Activated CD8-positive, alpha-beta T cell treated with anti-CD3 and anti-CD28 coated beads, Interleukin-2, amount 10 ng/mL, durations not matched to agents 7 days and 5 days (primary cell): ENCODE measurements at regions not wholly inside any gene's neighbourhood (a gene's known extent, or its start where the extent isn't known, plus 50 kb on each side); places are given as distances from the start of the nearest gene placed in this dataset.

Experiments used
- ATAC-seq: fragments of 150-1000 bp; cut with Tn5 transposase; one replicate; pipeline ENCODE4 v1.10.0; 2021; ENCODE audit warnings: moderate library complexity
- CTCF ChIA-PET: fragments of 350-600 bp; sonication (Branson Sonifier 250); formaldehyde crosslinking; loops from one replicate; lab custom pipeline; 2021; ENCODE audit warnings: antibody characterized with exemption; lab: Charles Lee
- POLR2A ChIA-PET: fragments of 350-600 bp; sonication (Branson Sonifier 250); formaldehyde crosslinking; loops from one replicate; lab custom pipeline; 2021; ENCODE audit warnings: antibody characterized with exemption; lab: Charles Lee
- DNase-seq: peaks from one replicate; pipeline ENCODE4 v3.0.0-alpha.2; 2020
- H3K27ac Mint-ChIP-seq: one replicate; pipeline ENCODE4 v1.8.0; 2021; ENCODE audit warnings: mild to moderate bottlenecking, mixed read lengths
- H3K27me3 Mint-ChIP-seq: one replicate; pipeline ENCODE4 v1.8.0; 2021; ENCODE audit warnings: low read depth, mixed read lengths
- H3K36me3 Mint-ChIP-seq: one replicate; pipeline ENCODE4 v1.8.0; 2021; ENCODE audit warnings: low read depth, mixed read lengths
- H3K4me1 Mint-ChIP-seq: one replicate; pipeline ENCODE4 v1.8.0; 2021; ENCODE audit warnings: low read depth, mixed read lengths
- H3K4me3 Mint-ChIP-seq: one replicate; pipeline ENCODE4 v1.8.0; 2021; ENCODE audit warnings: mild to moderate bottlenecking, mixed read lengths
- H3K9me3 Mint-ChIP-seq: one replicate; pipeline ENCODE4 v1.8.0; 2022; ENCODE audit warnings: mixed read lengths; ENCODE audit not compliant: insufficient read depth

- Mint-ChIP-seq H3K36me3 (no peaks in the 10 kb centered on the region), H3K4me3 (no peak overlapping the region), H3K9me3 (no peaks in the 10 kb centered on the region), H3K27ac (no peak overlapping the region), H3K27me3 (peaks cover 7% of the 10 kb centered on the region), H3K4me1 (no peaks in the 10 kb centered on the region)
- DNase-seq, result no peak
- ChIA-PET CTCF (interaction anchor here (1.3 kb wide), 2 partner anchors 58 to 198 kb away, joined by 3 read pairs; no protein-coding TSS in a partner anchor), POLR2A (no interaction called here)
- no peak for ATAC-seq
These were observed 133.5 kb upstream of the ZBED5 start for GRCh38 chr11:10991393-10991792.

GRCh38 chr11:10990637-10991193 lies 132.9 kb upstream of the ZBED5 start:
- ATAC-seq, result no peak
- CTCF ChIA-PET, result interaction anchor here (0.6 to 1.3 kb wide), 4 partner anchors 15 to 198 kb away, joined by 3 read pairs; no protein-coding TSS in a partner anchor
- H3K36me3 Mint-ChIP-seq, result no peaks in the 10 kb centered on the region
- H3K4me1 Mint-ChIP-seq, result no peaks in the 10 kb centered on the region
- no peaks in the 10 kb centered on the region for H3K9me3 Mint-ChIP-seq
- peaks cover 7% of the 10 kb centered on the region for H3K27me3 Mint-ChIP-seq
- H3K4me3 Mint-ChIP-seq, result no peak overlapping the region
- H3K27ac Mint-ChIP-seq, result no peak overlapping the region
- POLR2A ChIA-PET, result no interaction called here
- DNase-seq, result no peak

- ChIA-PET CTCF (interaction anchor here (0.6 to 1.0 kb wide), 2 partner anchors 14 to 30 kb away, joined by 3 read pairs; no protein-coding TSS in a partner anchor), POLR2A (no interaction called here)
- Mint-ChIP-seq H3K27ac (no peak overlapping the region), H3K36me3 (no peaks in the 10 kb centered on the region), H3K4me1 (no peaks in the 10 kb centered on the region), H3K9me3 (no peaks in the 10 kb centered on the region), H3K27me3 (peaks cover 6% of the 10 kb centered on the region), H3K4me3 (no peak overlapping the region)
- no peak for DNase-seq
- ATAC-seq, result no peak
These were observed 132.3 kb upstream of the ZBED5 start for GRCh38 chr11:10990160-10990559.

- Mint-ChIP-seq H3K9me3 (no peaks in the 10 kb centered on the region), H3K36me3 (no peaks in the 10 kb centered on the region), H3K27me3 (peaks cover 8% of the 10 kb centered on the region), H3K27ac (no peak overlapping the region), H3K4me3 (no peak overlapping the region), H3K4me1 (no peaks in the 10 kb centered on the region)
- ATAC-seq, result no peak
- ChIA-PET POLR2A (no interaction called here), CTCF (no interaction called here)
- DNase-seq, result no peak
These were observed 128.2 kb upstream of the ZBED5 start for GRCh38 chr11:10986006-10986405.

GRCh38 chr11:10984742-10985141 lies 126.9 kb upstream of the ZBED5 start:
- CTCF ChIA-PET, result no interaction called here
- Mint-ChIP-seq H3K27me3 (peaks cover 8% of the 10 kb centered on the region), H3K4me1 (peaks cover under 1% of the 10 kb centered on the region), H3K9me3 (no peaks in the 10 kb centered on the region), H3K27ac (no peak overlapping the region), H3K4me3 (no peak overlapping the region), H3K36me3 (no peaks in the 10 kb centered on the region)
- ATAC-seq (no peak), DNase-seq (no peak)
- POLR2A ChIA-PET, result no interaction called here

GRCh38 chr11:10984250-10984649 lies 126.4 kb upstream of the ZBED5 start:
- Mint-ChIP-seq H3K27ac (no peak overlapping the region), H3K36me3 (no peaks in the 10 kb centered on the region), H3K4me3 (no peak overlapping the region), H3K4me1 (peaks cover 4% of the 10 kb centered on the region), H3K9me3 (no peaks in the 10 kb centered on the region), H3K27me3 (peaks cover 10% of the 10 kb centered on the region)
- CTCF ChIA-PET, result no interaction called here
- POLR2A ChIA-PET, result no interaction called here
- DNase-seq (no peak), ATAC-seq (no peak)

GRCh38 chr11:10982704-10983510 lies 125.1 kb upstream of the ZBED5 start:
- Mint-ChIP-seq H3K4me1 (peaks cover 4% of the 10 kb centered on the region), H3K9me3 (no peaks in the 10 kb centered on the region), H3K36me3 (no peaks in the 10 kb centered on the region), H3K4me3 (no peak overlapping the region), H3K27me3 (peaks cover 15% of the 10 kb centered on the region), H3K27ac (no peak overlapping the region)
- DNase-seq (no peak), ATAC-seq (no peak)
- POLR2A ChIA-PET, result no interaction called here
- CTCF ChIA-PET, result no interaction called here

- POLR2A ChIA-PET, result no interaction called here
- ATAC-seq (no peak), DNase-seq (no peak)
- H3K27me3 Mint-ChIP-seq, result peaks cover 16% of the 10 kb centered on the region
- H3K36me3 Mint-ChIP-seq, result no peaks in the 10 kb centered on the region
- no peaks in the 10 kb centered on the region for H3K9me3 Mint-ChIP-seq
- CTCF ChIA-PET, result interaction anchor here (0.5 to 1.8 kb wide), 3 partner anchors 15 to 447 kb away, joined by 3 to 4 read pairs (median 3); no protein-coding TSS in a partner anchor
- H3K27ac Mint-ChIP-seq, result no peak overlapping the region
- no peak overlapping the region for H3K4me3 Mint-ChIP-seq
- peaks cover 4% of the 10 kb centered on the region for H3K4me1 Mint-ChIP-seq
These were observed 121.7 kb upstream of the ZBED5 start for GRCh38 chr11:10979529-10979928.

GRCh38 chr11:10978198-10978597 lies 120.3 kb upstream of the ZBED5 start:
- Mint-ChIP-seq H3K27ac (no peak overlapping the region), H3K36me3 (no peaks in the 10 kb centered on the region), H3K4me3 (no peak overlapping the region), H3K27me3 (peaks cover 16% of the 10 kb centered on the region), H3K4me1 (peaks cover 4% of the 10 kb centered on the region), H3K9me3 (no peaks in the 10 kb centered on the region)
- no peak for ATAC-seq
- ChIA-PET POLR2A (no interaction called here), CTCF (interaction anchor here (1.8 kb wide), 1 partner anchor 14 kb away, joined by 4 read pairs; no protein-coding TSS in a partner anchor)
- no peak for DNase-seq

- ChIA-PET CTCF (no interaction called here), POLR2A (no interaction called here)
These were observed 117.5 kb upstream of the ZBED5 start for GRCh38 chr11:10975287-10975721.

GRCh38 chr11:10973416-10973815 lies 115.6 kb upstream of the ZBED5 start:
- H3K4me3 Mint-ChIP-seq, result no peak overlapping the region
- ATAC-seq, result no peak
- no peaks in the 10 kb centered on the region for H3K9me3 Mint-ChIP-seq
- H3K27me3 Mint-ChIP-seq, result peaks cover 9% of the 10 kb centered on the region
- ChIA-PET CTCF (interaction anchor here (0.9 kb wide), 1 partner anchor 39 kb away, joined by 4 read pairs; no protein-coding TSS in a partner anchor), POLR2A (no interaction called here)
- no peaks in the 10 kb centered on the region for H3K4me1 Mint-ChIP-seq
- DNase-seq, result no peak
- H3K36me3 Mint-ChIP-seq, result no peaks in the 10 kb centered on the region
- no peak overlapping the region for H3K27ac Mint-ChIP-seq

More at GRCh38 chr11:10975287-10975721, 117.5 kb upstream of the ZBED5 start:
- Mint-ChIP-seq H3K27me3 (peaks cover 16% of the 10 kb centered on the region), H3K4me3 (no peak overlapping the region), H3K27ac (no peak overlapping the region), H3K4me1 (peaks cover 4% of the 10 kb centered on the region), H3K9me3 (no peaks in the 10 kb centered on the region), H3K36me3 (no peaks in the 10 kb centered on the region)
- DNase-seq, result no peak
- no peak for ATAC-seq

GRCh38 chr11:10970926-10971325 lies 113.1 kb upstream of the ZBED5 start:
- H3K4me1 Mint-ChIP-seq, result no peaks in the 10 kb centered on the region
- DNase-seq, result no peak
- H3K9me3 Mint-ChIP-seq, result no peaks in the 10 kb centered on the region
- peaks cover 6% of the 10 kb centered on the region for H3K27me3 Mint-ChIP-seq
- no peak overlapping the region for H3K4me3 Mint-ChIP-seq
- POLR2A ChIA-PET, result no interaction called here
- CTCF ChIA-PET, result no interaction called here
- H3K27ac Mint-ChIP-seq, result no peak overlapping the region
- H3K36me3 Mint-ChIP-seq, result no peaks in the 10 kb centered on the region
- ATAC-seq, result no peak
